ENCODE measurements at regions not wholly inside any gene's neighbourhood (a gene's known extent, or its start where the extent isn't known, plus 50 kb on each side); places are given as distances from the start of the nearest gene placed in this dataset.
A peak's percentile ranks its signal among the peaks of the same experiment; 100 is the strongest.

DNA sequence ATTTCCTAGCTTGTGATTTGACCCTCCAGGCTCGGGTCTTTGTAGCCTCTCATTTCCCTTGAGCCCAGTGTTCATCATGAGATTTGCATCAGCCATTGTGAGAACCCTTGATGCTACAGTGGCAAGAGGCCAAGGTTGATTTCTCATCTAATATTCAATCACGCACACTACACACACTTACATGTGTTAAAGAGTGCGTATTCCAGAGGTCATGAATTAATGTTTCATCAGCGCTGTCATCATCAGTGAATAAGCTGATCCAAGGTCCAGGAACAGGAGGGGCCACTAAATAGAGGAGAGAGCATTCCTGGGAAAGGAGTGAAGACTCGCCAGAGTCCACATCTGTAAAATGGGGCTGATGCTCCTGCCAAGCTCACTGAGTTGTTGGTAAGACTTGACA, 276.1 kb upstream of the SIX2 start:
- ChIA-PET CTCF (no interaction called here), POLR2A (no interaction called here)
- no peak for TF ChIP-seq CTCF (IDR thresholded peaks at IDR 0.05; ENCODE audit: insufficient read depth, low read length, missing control alignments)
- DNase-seq (ENCODE audit: low read depth, low spot score), result no peak
- no peak overlapping the region for H3K4me3 ChIP-seq (ENCODE audit: low read depth, low read length)

DNA sequence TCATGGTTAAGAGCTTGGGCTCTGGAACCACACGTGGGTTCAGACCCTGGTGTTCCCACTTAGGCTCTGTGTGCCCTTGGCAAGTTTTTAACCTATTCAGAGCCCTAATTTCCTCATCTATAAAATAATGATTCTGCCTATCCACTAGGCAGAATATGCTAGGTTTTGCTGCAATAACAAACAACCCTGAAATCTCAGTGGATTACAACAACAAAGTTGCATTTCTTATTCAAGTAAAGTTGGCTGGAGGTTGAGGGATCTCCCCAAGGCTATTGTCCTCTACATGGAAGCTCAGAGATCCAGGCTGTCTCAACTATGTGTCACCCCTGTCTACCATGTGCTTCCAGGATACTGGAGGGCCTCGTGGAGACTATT, 275.4 kb upstream of the SIX2 start:
- no peak overlapping the region for H3K4me3 ChIP-seq (ENCODE audit: low read depth, low read length)
- CTCF ChIA-PET, result no interaction called here
- no peak for DNase-seq (ENCODE audit: low read depth, low spot score)
- POLR2A ChIA-PET, result no interaction called here
- TF ChIP-seq CTCF (IDR thresholded peaks at IDR 0.05; ENCODE audit: insufficient read depth, low read length, missing control alignments), result no peak

DNA sequence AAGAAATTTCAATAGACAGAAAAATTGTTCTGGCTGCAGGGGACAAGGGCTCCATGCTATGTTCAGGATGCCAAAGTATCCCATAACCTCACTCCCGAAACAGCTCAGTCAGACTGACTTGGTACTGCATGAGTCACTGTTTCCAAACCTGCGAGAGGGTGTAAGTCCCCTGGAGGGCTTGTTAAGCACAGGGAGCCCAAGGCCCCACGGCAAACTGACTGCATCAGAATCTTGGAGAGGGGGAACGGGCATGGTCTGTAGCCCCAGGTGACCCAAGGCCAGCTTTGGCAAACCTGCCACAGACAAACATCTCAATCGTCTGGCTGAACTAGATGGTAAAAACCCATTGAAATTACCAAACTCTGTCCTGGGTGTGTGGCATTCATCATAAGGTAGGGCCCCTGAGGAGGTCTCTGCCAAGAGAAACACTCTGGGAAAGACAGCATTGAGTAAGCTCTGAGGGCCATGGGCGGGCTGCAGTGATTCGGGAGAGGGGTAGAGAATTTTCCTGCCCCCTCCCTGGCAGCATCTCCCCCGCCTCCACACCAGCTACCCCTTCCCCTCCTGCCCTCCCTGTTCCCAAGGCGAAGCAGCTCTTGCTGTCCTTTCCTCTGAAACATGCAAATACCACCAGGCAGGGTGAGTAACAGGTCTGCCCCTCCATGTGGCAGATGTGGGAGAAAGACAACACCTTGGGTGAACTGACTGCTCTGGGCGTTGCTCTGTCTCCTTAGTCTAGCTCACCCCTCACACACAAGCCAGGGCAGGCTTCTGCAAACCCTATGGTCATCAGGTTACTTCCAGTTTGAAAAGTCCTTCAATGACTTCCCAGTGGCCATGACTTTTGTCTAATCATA, 274.7 kb upstream of the SIX2 start:
- TF ChIP-seq CTCF (IDR thresholded peaks at IDR 0.05; ENCODE audit: insufficient read depth, low read length, missing control alignments), result no peak
- peak; percentile 54 for DNase-seq (ENCODE audit: low read depth, low spot score)

DNA sequence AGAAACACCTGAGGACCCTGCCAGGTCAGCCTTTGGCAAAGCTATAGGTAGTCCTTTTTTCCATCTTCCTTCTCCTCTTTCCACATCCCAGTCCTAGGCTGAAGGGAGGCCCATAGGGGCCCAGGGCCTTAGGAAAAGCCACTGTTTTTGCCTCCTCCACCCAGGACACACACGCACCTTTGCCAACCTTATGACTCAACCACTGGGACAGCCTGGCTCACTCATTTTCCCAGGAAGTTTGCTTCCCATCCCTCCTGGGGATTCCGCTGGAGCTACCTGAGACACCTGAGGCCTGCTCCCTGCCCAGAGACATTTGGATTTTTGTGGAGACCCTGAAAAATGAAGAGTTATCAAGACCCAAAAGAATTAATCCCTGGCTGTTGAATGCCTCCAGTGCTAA, 273.4 kb upstream of the SIX2 start:
- TF ChIP-seq CTCF (IDR thresholded peaks at IDR 0.05; ENCODE audit: insufficient read depth, low read length, missing control alignments), result no peak
- ChIA-PET CTCF (interaction anchor here (1.0 kb wide), 1 partner anchor 212 kb away, joined by 3 read pairs; no protein-coding TSS in a partner anchor), POLR2A (no interaction called here)
- DNase-seq (ENCODE audit: low read depth, low spot score), result no peak
- H3K4me3 ChIP-seq (ENCODE audit: low read depth, low read length), result no peak overlapping the region

More for the DNA sequence above, 274.7 kb upstream of the SIX2 start:
- CTCF ChIA-PET, result interaction anchor here (1.2 kb wide), 1 partner anchor 303 kb away, joined by 4 read pairs; no protein-coding TSS in a partner anchor
- POLR2A ChIA-PET, result no interaction called here
- no peak overlapping the region for H3K4me3 ChIP-seq (ENCODE audit: low read depth, low read length)

- DNase-seq (ENCODE audit: low read depth, low spot score), result no peak
- H3K4me3 ChIP-seq (ENCODE audit: low read depth, low read length), result no peak overlapping the region
- ChIA-PET CTCF (no interaction called here), POLR2A (no interaction called here)
- TF ChIP-seq CTCF (IDR thresholded peaks at IDR 0.05; ENCODE audit: insufficient read depth, low read length, missing control alignments), result no peak
Measured at GRCh38 chr2:45281311-45281710, 272.1 kb upstream of the SIX2 start.

GRCh38 chr2:45280794-45281193, 271.5 kb upstream of the SIX2 start:
- no peak for DNase-seq (ENCODE audit: low read depth, low spot score)
- no peak overlapping the region for H3K4me3 ChIP-seq (ENCODE audit: low read depth, low read length)
- no peak for TF ChIP-seq CTCF (IDR thresholded peaks at IDR 0.05; ENCODE audit: insufficient read depth, low read length, missing control alignments)
- ChIA-PET POLR2A (no interaction called here), CTCF (no interaction called here)
